Ascending aorta (tissue), 2 donors: ENCODE measurements at regions not wholly inside any gene's neighbourhood (a gene's known extent, or its start where the extent isn't known, plus 50 kb on each side); places are given as distances from the start of the nearest gene placed in this dataset.

Experiments used
- DNase-seq, 2 donors: peaks; one replicate each; pipeline ENCODE4 v3.0.0-alpha.2; 2019; ENCODE audit warnings: low spot score in 2 of 2
- H3K27ac ChIP-seq, 2 donors: fragments of 200-600 bp; sonication (generic); one replicate each; pipeline ENCODE4 v1.5.1; 2016 to 2017; ENCODE audit warnings: mild to moderate bottlenecking in 1 of 2
- H3K27me3 ChIP-seq: fragments of 200-600 bp; sonication (generic); one replicate; pipeline ENCODE4 v1.5.1; 2017
- H3K36me3 ChIP-seq, 2 donors: fragments of 200-600 bp; sonication (generic); one replicate each; pipeline ENCODE4 v1.5.1; 2016
- H3K4me1 ChIP-seq, 2 donors: fragments of 200-600 bp; sonication (generic); one replicate each; pipeline ENCODE4 v1.5.1; 2016 to 2017; ENCODE audit warnings: mild to moderate bottlenecking in 1 of 2
- H3K4me3 ChIP-seq, 2 donors: fragments of 200-600 bp; sonication (generic); one replicate each; pipeline ENCODE4 v1.5.1; 2016 to 2017; ENCODE audit warnings: mild to moderate bottlenecking in 1 of 2
- H3K9me3 ChIP-seq, 2 donors: fragments of 200-600 bp; sonication (generic); one replicate each; pipeline ENCODE4 v1.5.1; 2016
- CTCF ChIP-seq, 3 experiments: fragments of 200-600 bp in 2 of 3; fragments of 450-650 bp in 1 of 3; sonication (generic) in 2 of 3; IDR thresholded peaks; one replicate each; pipeline ENCODE4 v1.5.1; 2016 to 2019; ENCODE audit warnings: antibody characterized with exemption in 3 of 3, mild to moderate bottlenecking in 1 of 3, moderate library complexity in 1 of 3
- intact Hi-C: fragments of 100-400 bp; cut with DNase I; formaldehyde crosslinking; loops from one replicate; pipeline ENCODE4 v1.15.1; 2023

- TF ChIP-seq CTCF (IDR thresholded peaks at IDR 0.05): peak in 1 of 3 experiments; percentile 18
- no peak for DNase-seq
- H3K4me3 ChIP-seq: no peak overlapping the region
- H3K4me1 ChIP-seq: no peaks in the 10 kb centered on the region
- no peaks in the 10 kb centered on the region for H3K9me3 ChIP-seq
- H3K27ac ChIP-seq: no peak overlapping the region
- H3K36me3 ChIP-seq: no peaks in the 10 kb centered on the region
- no peaks in the 10 kb centered on the region for H3K27me3 ChIP-seq
- intact Hi-C loops: no loop called here
These were observed 67.3 kb upstream of the UPP2 start for GRCh38 chr2:158034198-158034866.

- Histone ChIP-seq H3K27me3 (no peaks in the 10 kb centered on the region), H3K4me1 (no peaks in the 10 kb centered on the region), H3K4me3 (no peak overlapping the region), H3K36me3 (no peaks in the 10 kb centered on the region), H3K27ac (no peak overlapping the region), H3K9me3 (no peaks in the 10 kb centered on the region)
- intact Hi-C loops: no loop called here
- no peak for TF ChIP-seq CTCF (IDR thresholded peaks at IDR 0.05)
- DNase-seq: no peak
These were observed 70.3 kb upstream of the UPP2 start for GRCh38 chr2:158031371-158031770.

GRCh38 chr2:158025255-158025996 is 76.2 kb upstream of the UPP2 start:
- no peak for DNase-seq

GRCh38 chr2:158024288-158024898 is 77.3 kb upstream of the UPP2 start:
- Histone ChIP-seq H3K9me3 (no peaks in the 10 kb centered on the region), H3K27me3 (no peaks in the 10 kb centered on the region), H3K27ac (no peak overlapping the region), H3K4me3 (no peak overlapping the region), H3K4me1 (no peaks in the 10 kb centered on the region), H3K36me3 (no peaks in the 10 kb centered on the region)
- DNase-seq: no peak
- intact Hi-C loops: loop anchor here (5.0 kb wide), 1 partner anchor 728 kb away; no protein-coding TSS in a partner anchor
- peak; percentile 34 to 78 (median 77) for TF ChIP-seq CTCF (IDR thresholded peaks at IDR 0.05)

More at GRCh38 chr2:158025255-158025996, 76.2 kb upstream of the UPP2 start:
- H3K36me3 ChIP-seq: no peaks in the 10 kb centered on the region
- no peaks in the 10 kb centered on the region for H3K27me3 ChIP-seq
- no peaks in the 10 kb centered on the region for H3K9me3 ChIP-seq
- no peak overlapping the region for H3K4me3 ChIP-seq
- no peak for TF ChIP-seq CTCF (IDR thresholded peaks at IDR 0.05)
- no peak overlapping the region for H3K27ac ChIP-seq
- intact Hi-C loops: no loop called here
- H3K4me1 ChIP-seq: no peaks in the 10 kb centered on the region

GRCh38 chr2:158022888-158023287 is 78.8 kb upstream of the UPP2 start:
- no peak for TF ChIP-seq CTCF (IDR thresholded peaks at IDR 0.05)
- no peaks in the 10 kb centered on the region for H3K36me3 ChIP-seq
- H3K4me1 ChIP-seq: no peaks in the 10 kb centered on the region
- no peaks in the 10 kb centered on the region for H3K27me3 ChIP-seq
- H3K4me3 ChIP-seq: no peak overlapping the region
- no peak for DNase-seq
- intact Hi-C loops: loop anchor here (5.0 kb wide), 1 partner anchor 729 kb away; no protein-coding TSS in a partner anchor
- H3K27ac ChIP-seq: no peak overlapping the region
- H3K9me3 ChIP-seq: no peaks in the 10 kb centered on the region
